Keratinocyte (primary cell): ENCODE measurements at regions not wholly inside any gene's neighbourhood (a gene's known extent, or its start where the extent isn't known, plus 50 kb on each side); places are given as distances from the start of the nearest gene placed in this dataset.

Experiments
- DNase-seq: peaks from one replicate; pipeline ENCODE4 v3.0.0-alpha.2; 2011; ENCODE audit warnings: low read depth, missing footprints, low spot score
- FAIRE-seq: peaks from 2 replicates; lab custom pipeline; 2011; peaks lifted over from hg19 to GRCh38; lab: Jason Lieb, UNC
- H2AFZ ChIP-seq: 2 replicates; pipeline ENCODE4 v1.6.0; 2012; ENCODE audit warnings: low read length, control low read depth, inconsistent platforms; ENCODE audit not compliant: control insufficient read depth
- H3K27ac ChIP-seq: 2 replicates; pipeline ENCODE4 v1.5.1; 2011; ENCODE audit warnings: low read length; ENCODE audit not compliant: control insufficient read depth, insufficient read depth
- H3K27me3 ChIP-seq: 3 replicates; pipeline ENCODE4 v1.6.0; 2011; ENCODE audit warnings: low read length; ENCODE audit not compliant: control insufficient read depth, insufficient read depth; ENCODE audit errors: extremely low read depth
- H3K36me3 ChIP-seq, 2 experiments: 2 replicates in 1 of 2; 3 replicates in 1 of 2; pipeline ENCODE4 v1.5.1; 2011; ENCODE audit warnings: low read length in 2 of 2, mild to moderate bottlenecking in 1 of 2; ENCODE audit not compliant: control insufficient read depth in 2 of 2, insufficient read depth in 2 of 2; ENCODE audit errors: extremely low read depth in 1 of 2
- H3K4me1 ChIP-seq: 3 replicates; pipeline ENCODE4 v1.5.1; 2011; ENCODE audit warnings: low read length; ENCODE audit not compliant: control insufficient read depth, insufficient read depth; ENCODE audit errors: extremely low read depth
- H3K4me2 ChIP-seq: 3 replicates; pipeline ENCODE4 v1.6.0; 2011; ENCODE audit warnings: low read depth, low read length; ENCODE audit not compliant: control insufficient read depth, insufficient read depth; ENCODE audit errors: extremely low read depth
- H3K4me3 ChIP-seq, 3 experiments: fragments of 200-600 bp in 1 of 3; sonication (generic) in 1 of 3; 2 replicates in 2 of 3; 3 replicates in 1 of 3; pipeline ENCODE4 v1.5.1; 2011 to 2016; ENCODE audit warnings: low read length in 3 of 3, mild to moderate bottlenecking in 3 of 3, control low read depth in 2 of 3, inconsistent platforms in 1 of 3, low read depth in 1 of 3, mixed read lengths in 1 of 3, mixed run types in 1 of 3, moderate library complexity in 1 of 3; ENCODE audit not compliant: control insufficient read depth in 2 of 3, insufficient read depth in 2 of 3; ENCODE audit errors: extremely low read depth in 1 of 3
- H3K79me2 ChIP-seq: 2 replicates; pipeline ENCODE4 v1.6.0; 2012; ENCODE audit warnings: low read length; ENCODE audit not compliant: control insufficient read depth, insufficient read depth
- H3K9ac ChIP-seq: 3 replicates; pipeline ENCODE4 v1.6.0; 2011; ENCODE audit warnings: low read length; ENCODE audit not compliant: control insufficient read depth, insufficient read depth; ENCODE audit errors: extremely low read depth
- H3K9me1 ChIP-seq: 3 replicates; pipeline ENCODE4 v1.6.0; 2011; ENCODE audit warnings: low read length; ENCODE audit not compliant: control insufficient read depth, insufficient read depth; ENCODE audit errors: extremely low read depth
- H3K9me3 ChIP-seq: 2 replicates; pipeline ENCODE4 v1.5.1; 2012; ENCODE audit warnings: low read depth, low read length; ENCODE audit not compliant: control insufficient read depth
- H4K20me1 ChIP-seq: 3 replicates; pipeline ENCODE4 v1.6.0; 2011; ENCODE audit warnings: low read length; ENCODE audit not compliant: control insufficient read depth, insufficient read depth; ENCODE audit errors: extremely low read depth
- EZH2 ChIP-seq: IDR thresholded peaks from one replicate; pipeline ENCODE4 v1.6.1; 2012; ENCODE audit warnings: inconsistent platforms, mild to moderate bottlenecking, low read length, moderate library complexity
- dilution Hi-C: fragments of 300-500 bp; cut with MboI; formaldehyde crosslinking; loops from one replicate; pipeline ENCODE4 v1.7.0; 2020; ENCODE audit warnings: low sequenced_read_pairs; ENCODE audit not compliant: extremely low pct_ligation_motif_present
- TF ChIP-seq, protein P1 (sequence below), 3 experiments: IDR thresholded peaks in 1 of 3; conservative IDR thresholded peaks in 1 of 3; optimal IDR thresholded peaks in 1 of 3; 2 replicates in 2 of 3; 3 replicates in 1 of 3; pipeline versions ENCODE3 to v1.5.1; 2011; ENCODE audit warnings: low read length in 3 of 3, mild to moderate bottlenecking in 3 of 3, moderate library complexity in 2 of 3, control low read depth in 1 of 3, inconsistent platforms in 1 of 3; ENCODE audit not compliant: insufficient read depth in 2 of 3; ENCODE audit errors: extremely low read depth in 1 of 3

GRCh38 chr16:77117707-77118106, 73.3 kb upstream of the MON1B start:
- no peak for DNase-seq

GRCh38 chr16:77131398-77131797, 59.6 kb upstream of the MON1B start:
- dilution Hi-C loops = no loop called here
- no peaks in the 10 kb centered on the region for H3K9me1 ChIP-seq
- no peak overlapping the region for H3K9ac ChIP-seq
- no peak overlapping the region for H3K4me3 ChIP-seq
- no peaks in the 10 kb centered on the region for H3K4me1 ChIP-seq
- no peak overlapping the region for H3K4me2 ChIP-seq
- no peaks in the 10 kb centered on the region for H4K20me1 ChIP-seq
- no peak overlapping the region for H2AFZ ChIP-seq
- no peak for DNase-seq
- TF ChIP-seq, protein P1, sequence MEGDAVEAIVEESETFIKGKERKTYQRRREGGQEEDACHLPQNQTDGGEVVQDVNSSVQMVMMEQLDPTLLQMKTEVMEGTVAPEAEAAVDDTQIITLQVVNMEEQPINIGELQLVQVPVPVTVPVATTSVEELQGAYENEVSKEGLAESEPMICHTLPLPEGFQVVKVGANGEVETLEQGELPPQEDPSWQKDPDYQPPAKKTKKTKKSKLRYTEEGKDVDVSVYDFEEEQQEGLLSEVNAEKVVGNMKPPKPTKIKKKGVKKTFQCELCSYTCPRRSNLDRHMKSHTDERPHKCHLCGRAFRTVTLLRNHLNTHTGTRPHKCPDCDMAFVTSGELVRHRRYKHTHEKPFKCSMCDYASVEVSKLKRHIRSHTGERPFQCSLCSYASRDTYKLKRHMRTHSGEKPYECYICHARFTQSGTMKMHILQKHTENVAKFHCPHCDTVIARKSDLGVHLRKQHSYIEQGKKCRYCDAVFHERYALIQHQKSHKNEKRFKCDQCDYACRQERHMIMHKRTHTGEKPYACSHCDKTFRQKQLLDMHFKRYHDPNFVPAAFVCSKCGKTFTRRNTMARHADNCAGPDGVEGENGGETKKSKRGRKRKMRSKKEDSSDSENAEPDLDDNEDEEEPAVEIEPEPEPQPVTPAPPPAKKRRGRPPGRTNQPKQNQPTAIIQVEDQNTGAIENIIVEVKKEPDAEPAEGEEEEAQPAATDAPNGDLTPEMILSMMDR (optimal IDR thresholded peaks at IDR 0.05 in 1 of 3, IDR thresholded peaks at IDR 0.05 in 1 of 3, conservative IDR thresholded peaks at IDR 0.05 in 1 of 3; ENCODE audit: extremely low read depth in 1 of 3, insufficient read depth in 2 of 3, low read length in 3 of 3) = no peak
- TF ChIP-seq EZH2 = no peak
- H3K36me3 ChIP-seq = no peaks in the 10 kb centered on the region
- no peaks in the 10 kb centered on the region for H3K27me3 ChIP-seq
- H3K27ac ChIP-seq = no peak overlapping the region
- FAIRE-seq = no peak
- H3K9me3 ChIP-seq = no peaks in the 10 kb centered on the region
- H3K79me2 ChIP-seq = no peaks in the 10 kb centered on the region

More at GRCh38 chr16:77117707-77118106, 73.3 kb upstream of the MON1B start:
- Histone ChIP-seq H3K27ac (no peak overlapping the region), H3K27me3 (no peaks in the 10 kb centered on the region), H3K4me3 (no peak overlapping the region), H3K9me1 (no peaks in the 10 kb centered on the region), H2AFZ (no peak overlapping the region), H3K9ac (no peak overlapping the region), H4K20me1 (no peaks in the 10 kb centered on the region), H3K4me2 (no peak overlapping the region), H3K36me3 (no peaks in the 10 kb centered on the region), H3K9me3 (no peaks in the 10 kb centered on the region), H3K79me2 (no peaks in the 10 kb centered on the region), H3K4me1 (no peaks in the 10 kb centered on the region)
- dilution Hi-C loops = no loop called here
- FAIRE-seq = no peak
- TF ChIP-seq, protein P1 (optimal IDR thresholded peaks at IDR 0.05 in 1 of 3, IDR thresholded peaks at IDR 0.05 in 1 of 3, conservative IDR thresholded peaks at IDR 0.05 in 1 of 3; ENCODE audit: extremely low read depth in 1 of 3, insufficient read depth in 2 of 3, low read length in 3 of 3) = no peak
- no peak for TF ChIP-seq EZH2
